A673 (cell line): ENCODE measurements at regions not wholly inside any gene's neighbourhood (a gene's known extent, or its start where the extent isn't known, plus 50 kb on each side); places are given as distances from the start of the nearest gene placed in this dataset.

ENCODE experiments used
- EZH2 ChIP-seq: fragments of 200-600 bp; sonication (generic); IDR thresholded peaks from 2 replicates; pipeline ENCODE4 v1.6.1; 2017; ENCODE audit warnings: borderline replicate concordance, low read depth, mild to moderate bottlenecking, mixed read lengths, antibody characterized with exemption, low read length; ENCODE audit not compliant: poor library complexity, severe bottlenecking
- TF ChIP-seq, protein P1 (sequence below): fragments of 300-800, 200-600 bp; sonication (generic); conservative IDR thresholded peaks from 2 replicates; pipeline ENCODE4 v1.5.1; 2017; ENCODE audit warnings: low read depth, mild to moderate bottlenecking, antibody characterized with exemption, low read length, moderate library complexity, mixed read lengths

DNA sequence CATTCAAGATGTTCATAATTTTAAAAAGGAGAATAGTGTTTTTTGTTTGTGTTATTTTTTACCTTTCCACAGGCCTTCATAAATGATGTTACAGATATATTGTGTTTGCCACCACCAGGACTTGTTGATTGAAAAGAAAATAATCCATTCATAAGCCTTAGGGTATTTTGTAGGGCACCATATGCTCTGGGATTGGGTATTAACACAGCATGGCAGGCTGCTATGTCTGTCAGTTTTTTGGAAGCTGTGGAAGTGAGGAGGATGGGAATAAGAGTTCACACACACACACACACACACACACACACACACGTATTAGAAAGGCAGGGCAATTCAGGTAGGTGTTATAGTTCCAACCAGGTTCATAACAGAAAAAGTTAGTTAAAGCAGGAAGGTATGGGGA, 237.9 kb downstream of the HDGFL1 start:
- TF ChIP-seq, protein P1, sequence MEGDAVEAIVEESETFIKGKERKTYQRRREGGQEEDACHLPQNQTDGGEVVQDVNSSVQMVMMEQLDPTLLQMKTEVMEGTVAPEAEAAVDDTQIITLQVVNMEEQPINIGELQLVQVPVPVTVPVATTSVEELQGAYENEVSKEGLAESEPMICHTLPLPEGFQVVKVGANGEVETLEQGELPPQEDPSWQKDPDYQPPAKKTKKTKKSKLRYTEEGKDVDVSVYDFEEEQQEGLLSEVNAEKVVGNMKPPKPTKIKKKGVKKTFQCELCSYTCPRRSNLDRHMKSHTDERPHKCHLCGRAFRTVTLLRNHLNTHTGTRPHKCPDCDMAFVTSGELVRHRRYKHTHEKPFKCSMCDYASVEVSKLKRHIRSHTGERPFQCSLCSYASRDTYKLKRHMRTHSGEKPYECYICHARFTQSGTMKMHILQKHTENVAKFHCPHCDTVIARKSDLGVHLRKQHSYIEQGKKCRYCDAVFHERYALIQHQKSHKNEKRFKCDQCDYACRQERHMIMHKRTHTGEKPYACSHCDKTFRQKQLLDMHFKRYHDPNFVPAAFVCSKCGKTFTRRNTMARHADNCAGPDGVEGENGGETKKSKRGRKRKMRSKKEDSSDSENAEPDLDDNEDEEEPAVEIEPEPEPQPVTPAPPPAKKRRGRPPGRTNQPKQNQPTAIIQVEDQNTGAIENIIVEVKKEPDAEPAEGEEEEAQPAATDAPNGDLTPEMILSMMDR = no peak
- no peak for TF ChIP-seq EZH2
